ENCODE measurements at regions not wholly inside any gene's neighbourhood (a gene's known extent, or its start where the extent isn't known, plus 50 kb on each side); places are given as distances from the start of the nearest gene placed in this dataset.

DNA sequence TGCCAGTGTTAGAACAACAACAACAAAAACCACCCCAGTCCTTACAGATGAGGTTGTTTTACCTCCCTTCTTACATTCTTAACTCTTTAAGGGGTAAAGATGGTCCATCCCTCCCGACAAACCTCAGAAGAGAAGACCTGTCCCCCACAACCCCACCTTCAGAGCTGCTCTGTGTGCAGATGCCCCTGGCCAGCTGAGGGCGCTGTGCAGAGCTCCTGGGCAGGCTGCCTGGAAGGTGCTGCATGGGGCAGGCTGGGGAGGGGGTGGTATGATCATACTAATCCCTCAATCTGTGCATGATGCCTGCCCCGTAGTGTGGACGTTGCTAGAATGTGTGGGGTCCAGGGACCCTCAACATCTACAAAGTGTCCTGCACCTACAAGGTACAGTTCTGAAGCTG lies 387.1 kb downstream of the INHBA start:
- TF ChIP-seq POLR2A (IDR thresholded peaks at IDR 0.05) (no peak), EP300 (IDR thresholded peaks at IDR 0.05) (no peak), POLR2AphosphoS5 (IDR thresholded peaks at IDR 0.05) (no peak)
- TF ChIP-seq, protein P1, sequence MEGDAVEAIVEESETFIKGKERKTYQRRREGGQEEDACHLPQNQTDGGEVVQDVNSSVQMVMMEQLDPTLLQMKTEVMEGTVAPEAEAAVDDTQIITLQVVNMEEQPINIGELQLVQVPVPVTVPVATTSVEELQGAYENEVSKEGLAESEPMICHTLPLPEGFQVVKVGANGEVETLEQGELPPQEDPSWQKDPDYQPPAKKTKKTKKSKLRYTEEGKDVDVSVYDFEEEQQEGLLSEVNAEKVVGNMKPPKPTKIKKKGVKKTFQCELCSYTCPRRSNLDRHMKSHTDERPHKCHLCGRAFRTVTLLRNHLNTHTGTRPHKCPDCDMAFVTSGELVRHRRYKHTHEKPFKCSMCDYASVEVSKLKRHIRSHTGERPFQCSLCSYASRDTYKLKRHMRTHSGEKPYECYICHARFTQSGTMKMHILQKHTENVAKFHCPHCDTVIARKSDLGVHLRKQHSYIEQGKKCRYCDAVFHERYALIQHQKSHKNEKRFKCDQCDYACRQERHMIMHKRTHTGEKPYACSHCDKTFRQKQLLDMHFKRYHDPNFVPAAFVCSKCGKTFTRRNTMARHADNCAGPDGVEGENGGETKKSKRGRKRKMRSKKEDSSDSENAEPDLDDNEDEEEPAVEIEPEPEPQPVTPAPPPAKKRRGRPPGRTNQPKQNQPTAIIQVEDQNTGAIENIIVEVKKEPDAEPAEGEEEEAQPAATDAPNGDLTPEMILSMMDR (IDR thresholded peaks at IDR 0.05): no peak

All from stomach (tissue), 4 donors.